BJ (cell line): ENCODE measurements at regions not wholly inside any gene's neighbourhood (a gene's known extent, or its start where the extent isn't known, plus 50 kb on each side); places are given as distances from the start of the nearest gene placed in this dataset.

Experiments used
- CTCF ChIA-PET: fragments of 350-600 bp; formaldehyde crosslinking; extraction: SDS; loops from one replicate; lab custom pipeline; 2021; ENCODE audit warnings: antibody characterized with exemption, inconsistent platforms; lab: Yijun Ruan, JAX
- POLR2A ChIA-PET: fragments of 300-600 bp; sonication (Branson Sonifier 250); formaldehyde crosslinking; extraction: SDS; loops from one replicate; lab custom pipeline; 2021; ENCODE audit warnings: antibody characterized with exemption; lab: Charles Lee
- DNase-seq: peaks from one replicate; pipeline ENCODE4 v3.0.0-alpha.2; 2011; ENCODE audit warnings: low read depth
- H3K27me3 ChIP-seq: 2 replicates; pipeline ENCODE4 v1.6.0; 2011; ENCODE audit warnings: low read length; ENCODE audit not compliant: control insufficient read depth, insufficient read depth
- H3K36me3 ChIP-seq: 2 replicates; pipeline ENCODE4 v1.5.1; 2011; ENCODE audit warnings: low read length; ENCODE audit not compliant: control insufficient read depth, insufficient read depth
- H3K4me3 ChIP-seq: 2 replicates; pipeline ENCODE4 v1.5.1; 2011; ENCODE audit warnings: low read depth, mild to moderate bottlenecking, control low read depth, low read length
- TF ChIP-seq, protein P1 (sequence below): IDR thresholded peaks from 2 replicates; pipeline ENCODE4 v1.5.1; 2011; ENCODE audit warnings: low read depth, mild to moderate bottlenecking, control low read depth, inconsistent platforms, low read length, moderate library complexity; ENCODE audit not compliant: insufficient read depth

DNA sequence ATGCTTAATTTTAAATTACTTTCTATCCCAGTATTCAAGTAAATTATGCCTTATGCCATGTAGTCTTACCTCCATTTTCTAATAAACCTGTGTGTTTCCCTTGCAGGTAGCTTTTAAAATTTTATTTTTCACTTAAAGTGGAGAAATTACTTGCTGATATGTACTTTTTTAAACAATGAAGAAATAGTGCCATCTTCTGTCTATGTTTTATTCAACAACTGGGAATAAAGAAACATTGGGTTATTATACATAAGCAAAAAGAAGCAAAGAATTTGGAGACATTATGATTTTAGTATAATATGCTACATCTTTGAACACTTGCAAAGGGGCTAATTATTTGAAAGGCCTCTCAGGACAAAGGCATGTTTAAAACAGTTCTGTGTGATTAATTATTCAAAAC is 1912.9 kb downstream of the MRPL39 start:
- H3K27me3 ChIP-seq = no peaks in the 10 kb centered on the region
- H3K4me3 ChIP-seq = no peak overlapping the region
- ChIA-PET CTCF (no interaction called here), POLR2A (no interaction called here)
- TF ChIP-seq, protein P1, sequence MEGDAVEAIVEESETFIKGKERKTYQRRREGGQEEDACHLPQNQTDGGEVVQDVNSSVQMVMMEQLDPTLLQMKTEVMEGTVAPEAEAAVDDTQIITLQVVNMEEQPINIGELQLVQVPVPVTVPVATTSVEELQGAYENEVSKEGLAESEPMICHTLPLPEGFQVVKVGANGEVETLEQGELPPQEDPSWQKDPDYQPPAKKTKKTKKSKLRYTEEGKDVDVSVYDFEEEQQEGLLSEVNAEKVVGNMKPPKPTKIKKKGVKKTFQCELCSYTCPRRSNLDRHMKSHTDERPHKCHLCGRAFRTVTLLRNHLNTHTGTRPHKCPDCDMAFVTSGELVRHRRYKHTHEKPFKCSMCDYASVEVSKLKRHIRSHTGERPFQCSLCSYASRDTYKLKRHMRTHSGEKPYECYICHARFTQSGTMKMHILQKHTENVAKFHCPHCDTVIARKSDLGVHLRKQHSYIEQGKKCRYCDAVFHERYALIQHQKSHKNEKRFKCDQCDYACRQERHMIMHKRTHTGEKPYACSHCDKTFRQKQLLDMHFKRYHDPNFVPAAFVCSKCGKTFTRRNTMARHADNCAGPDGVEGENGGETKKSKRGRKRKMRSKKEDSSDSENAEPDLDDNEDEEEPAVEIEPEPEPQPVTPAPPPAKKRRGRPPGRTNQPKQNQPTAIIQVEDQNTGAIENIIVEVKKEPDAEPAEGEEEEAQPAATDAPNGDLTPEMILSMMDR = no peak
- DNase-seq = no peak
- no peaks in the 10 kb centered on the region for H3K36me3 ChIP-seq

- TF ChIP-seq, protein P1 = no peak
- POLR2A ChIA-PET = no interaction called here
Observed at GRCh38 chr21:23690316-23690715, 1917.0 kb downstream of the MRPL39 start.

GRCh38 chr21:23686737-23687523 is 1920.4 kb downstream of the MRPL39 start:
- H3K27me3 ChIP-seq = no peaks in the 10 kb centered on the region
- CTCF ChIA-PET = no interaction called here
- no peak for DNase-seq
- TF ChIP-seq, protein P1 = no peak
- no peak overlapping the region for H3K4me3 ChIP-seq
- POLR2A ChIA-PET = no interaction called here
- H3K36me3 ChIP-seq = no peaks in the 10 kb centered on the region

More at GRCh38 chr21:23690316-23690715, 1917.0 kb downstream of the MRPL39 start:
- no peak for DNase-seq
- no peak overlapping the region for H3K4me3 ChIP-seq
- CTCF ChIA-PET = no interaction called here
- H3K36me3 ChIP-seq = no peaks in the 10 kb centered on the region
- no peaks in the 10 kb centered on the region for H3K27me3 ChIP-seq

- TF ChIP-seq, protein P1 = no peak
- DNase-seq = no peak
- no peaks in the 10 kb centered on the region for H3K27me3 ChIP-seq
- ChIA-PET POLR2A (no interaction called here), CTCF (interaction anchor here (1.1 kb wide), 1 partner anchor 10 kb away, joined by 3 read pairs; no protein-coding TSS in a partner anchor)
- H3K4me3 ChIP-seq = no peak overlapping the region
- H3K36me3 ChIP-seq = no peaks in the 10 kb centered on the region
Observed at GRCh38 chr21:23684431-23684830, 1922.8 kb downstream of the MRPL39 start.

DNA sequence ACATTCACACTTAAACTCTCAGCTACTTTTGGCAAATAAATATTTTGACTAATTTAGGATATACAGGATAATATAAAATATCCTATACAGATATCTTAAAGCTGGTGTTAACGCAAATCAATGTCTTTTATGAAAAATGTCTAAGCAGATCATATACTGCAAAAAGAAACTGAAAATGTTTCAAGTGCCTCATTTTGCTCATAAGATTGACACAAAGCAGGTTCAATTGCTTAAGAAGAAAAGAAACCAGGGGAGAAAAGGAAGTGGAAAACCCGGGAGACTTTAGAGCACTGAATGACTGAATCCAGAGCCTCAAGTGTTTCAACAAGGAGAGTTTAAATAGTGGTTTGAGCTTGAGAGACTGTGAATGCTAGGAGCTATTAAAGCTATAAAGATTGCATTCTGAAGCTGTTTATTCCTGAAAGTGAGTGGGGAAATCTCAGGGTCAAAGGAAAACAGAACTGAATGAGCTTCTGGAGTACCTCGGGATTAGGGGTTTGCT is 1943.0 kb downstream of the MRPL39 start:
- no peak for DNase-seq
- TF ChIP-seq, protein P1 = no peak
- ChIA-PET POLR2A (no interaction called here), CTCF (no interaction called here)
- no peak overlapping the region for H3K4me3 ChIP-seq
- no peaks in the 10 kb centered on the region for H3K27me3 ChIP-seq
- H3K36me3 ChIP-seq = no peaks in the 10 kb centered on the region
